ENCODE measurements at regions not wholly inside any gene's neighbourhood (a gene's known extent, or its start where the extent isn't known, plus 50 kb on each side); places are given as distances from the start of the nearest gene placed in this dataset.

DNA sequence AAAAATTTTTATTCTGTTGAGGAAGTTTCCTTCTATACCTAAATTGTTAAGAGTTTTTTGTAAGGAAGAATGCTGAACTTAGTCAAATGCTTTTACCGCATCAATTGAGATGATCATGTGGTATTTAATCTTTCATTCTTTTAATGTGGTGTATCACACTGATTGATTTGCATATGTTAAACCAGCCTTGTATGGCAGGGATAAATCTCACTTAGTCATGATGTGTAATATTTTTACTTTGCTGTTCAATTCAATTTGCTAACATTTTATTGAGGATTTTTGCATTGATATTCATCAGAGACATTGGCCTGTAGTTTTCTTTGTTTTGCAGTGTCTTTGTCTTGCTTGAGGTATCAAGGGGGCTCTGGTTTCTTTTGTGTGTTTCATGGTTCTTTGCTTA is 125.3 kb upstream of the MEF2C start:
- TF ChIP-seq POLR2A (IDR thresholded peaks at IDR 0.05) (no peak), CTCF (IDR thresholded peaks at IDR 0.05) (no peak), POLR2AphosphoS5 (IDR thresholded peaks at IDR 0.05) (no peak)
